ENCODE measurements at regions not wholly inside any gene's neighbourhood (a gene's known extent, or its start where the extent isn't known, plus 50 kb on each side); places are given as distances from the start of the nearest gene placed in this dataset.

DNA sequence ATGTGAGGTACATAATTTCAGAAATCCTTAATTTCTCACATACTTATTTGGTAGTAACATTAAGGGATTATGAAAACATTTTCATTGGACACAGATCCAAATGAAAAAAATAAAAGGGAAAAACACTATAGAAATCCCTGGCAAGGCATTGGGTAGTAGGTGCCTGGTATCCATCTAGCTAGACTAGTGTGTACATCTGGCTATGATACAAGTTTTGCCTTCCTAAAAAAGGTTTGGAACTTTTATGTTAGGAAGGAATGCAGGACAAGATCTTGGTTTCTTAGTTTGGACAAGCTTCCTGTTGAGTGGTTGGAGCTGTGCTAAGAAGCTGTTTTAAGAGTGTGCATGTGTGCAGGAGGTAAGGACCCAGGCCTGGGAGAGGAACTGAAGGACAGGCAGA, 252.3 kb upstream of the GLI3 start:
- H4K20me1 ChIP-seq (ENCODE audit: control insufficient read depth, insufficient read depth, insufficient read length) = no peaks in the 10 kb centered on the region
- Mint-ChIP-seq H3K9me3 (no peaks in the 10 kb centered on the region), H3K4me1 (peaks cover 7 to 8% of the 10 kb centered on the region in 2 experiments), H3K27ac (no peak overlapping the region), H3K4me3 (no peak overlapping the region), H3K36me3 (ENCODE audit: insufficient read depth in 1 of 3, low read depth in 3 of 3) (no peaks in the 10 kb centered on the region; a peak in 1 of 7 replicates), H3K27me3 (ENCODE audit: low read depth) (peaks cover 22% of the 10 kb centered on the region)
- H2AK5ac ChIP-seq (ENCODE audit: insufficient read length, low read length) = no peak overlapping the region
- no peak overlapping the region for H4K91ac ChIP-seq (ENCODE audit: insufficient read length, low read depth, low read length)
- no peak overlapping the region for H3K9ac ChIP-seq (ENCODE audit: extremely low read depth, insufficient read length, low read length)
- no peak overlapping the region for H4K8ac ChIP-seq (replicated peaks; ENCODE audit: insufficient read length, low read depth, low read length)
- no peak overlapping the region for H3K14ac ChIP-seq (ENCODE audit: insufficient read depth, low read length)
- H3K4me2 ChIP-seq (ENCODE audit: insufficient read depth, insufficient read length, low read length) = no peak overlapping the region
- H2BK20ac ChIP-seq (ENCODE audit: low read depth, low read length, poor library complexity, severe bottlenecking) = no peak overlapping the region
- no peak overlapping the region for H3K18ac ChIP-seq (ENCODE audit: insufficient read length, low read depth, low read length)
- DNase-seq = no peak
- H3K56ac ChIP-seq (ENCODE audit: insufficient read length, low read depth, low read length) = no peak overlapping the region
- H3K9me3 ChIP-seq (ENCODE audit: control insufficient read depth, low read depth, low read length) = no peaks in the 10 kb centered on the region
- no peak overlapping the region for H2BK120ac ChIP-seq (ENCODE audit: low read depth, low read length, poor library complexity, severe bottlenecking)
- H3K79me1 ChIP-seq (ENCODE audit: insufficient read depth, low read depth, low read length, poor library complexity, severe bottlenecking) = no peaks in the 10 kb centered on the region
- peaks cover 9% of the 10 kb centered on the region for H3K23me2 ChIP-seq (ENCODE audit: insufficient read length, low read depth, low read length, poor library complexity, severe bottlenecking)
- TF ChIP-seq, protein P1, sequence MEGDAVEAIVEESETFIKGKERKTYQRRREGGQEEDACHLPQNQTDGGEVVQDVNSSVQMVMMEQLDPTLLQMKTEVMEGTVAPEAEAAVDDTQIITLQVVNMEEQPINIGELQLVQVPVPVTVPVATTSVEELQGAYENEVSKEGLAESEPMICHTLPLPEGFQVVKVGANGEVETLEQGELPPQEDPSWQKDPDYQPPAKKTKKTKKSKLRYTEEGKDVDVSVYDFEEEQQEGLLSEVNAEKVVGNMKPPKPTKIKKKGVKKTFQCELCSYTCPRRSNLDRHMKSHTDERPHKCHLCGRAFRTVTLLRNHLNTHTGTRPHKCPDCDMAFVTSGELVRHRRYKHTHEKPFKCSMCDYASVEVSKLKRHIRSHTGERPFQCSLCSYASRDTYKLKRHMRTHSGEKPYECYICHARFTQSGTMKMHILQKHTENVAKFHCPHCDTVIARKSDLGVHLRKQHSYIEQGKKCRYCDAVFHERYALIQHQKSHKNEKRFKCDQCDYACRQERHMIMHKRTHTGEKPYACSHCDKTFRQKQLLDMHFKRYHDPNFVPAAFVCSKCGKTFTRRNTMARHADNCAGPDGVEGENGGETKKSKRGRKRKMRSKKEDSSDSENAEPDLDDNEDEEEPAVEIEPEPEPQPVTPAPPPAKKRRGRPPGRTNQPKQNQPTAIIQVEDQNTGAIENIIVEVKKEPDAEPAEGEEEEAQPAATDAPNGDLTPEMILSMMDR (conservative IDR thresholded peaks at IDR 0.05) = no peak
- no peak overlapping the region for H4K5ac ChIP-seq (ENCODE audit: insufficient read length, low read depth, low read length)
- H2AFZ ChIP-seq (ENCODE audit: low read length) = no peak overlapping the region
- H2BK15ac ChIP-seq (ENCODE audit: low read depth, low read length) = no peak overlapping the region
- H3K23ac ChIP-seq (ENCODE audit: insufficient read length, low read depth, low read length) = no peak overlapping the region
- no peaks in the 10 kb centered on the region for H3K4me1 ChIP-seq (ENCODE audit: insufficient read depth, low read length)
- no peak overlapping the region for H2BK12ac ChIP-seq (ENCODE audit: insufficient read length, low read depth, low read length)
- H3K27ac ChIP-seq (ENCODE audit: insufficient read length, low read depth, low read length) = no peak overlapping the region
- no peaks in the 10 kb centered on the region for H3K79me2 ChIP-seq (ENCODE audit: insufficient read depth, low read length)
- H3K4ac ChIP-seq (ENCODE audit: low read depth, low read length) = no peak overlapping the region
- H2BK5ac ChIP-seq (ENCODE audit: insufficient read length, low read length) = no peak overlapping the region
- no peak overlapping the region for H3T11ph ChIP-seq (ENCODE audit: low read length)
- H3K27me3 ChIP-seq (ENCODE audit: insufficient read depth, low read length) = no peaks in the 10 kb centered on the region
